Activated CD8-positive, alpha-beta memory T cell treated with anti-CD3 and anti-CD28 coated beads for 36 hours (primary cell): ENCODE measurements at regions not wholly inside any gene's neighbourhood (a gene's known extent, or its start where the extent isn't known, plus 50 kb on each side); places are given as distances from the start of the nearest gene placed in this dataset.

ENCODE experiments used
- CTCF ChIA-PET: fragments of 350-600 bp; sonication (Branson Sonifier 250); formaldehyde crosslinking; loops from one replicate; lab custom pipeline; 2021; ENCODE audit warnings: antibody characterized with exemption; lab: Charles Lee
- POLR2A ChIA-PET: fragments of 350-600 bp; sonication (Branson Sonifier 250); formaldehyde crosslinking; loops from one replicate; lab custom pipeline; 2021; ENCODE audit warnings: antibody characterized with exemption; lab: Charles Lee

GRCh38 chr21:43306391-43306790 is 120.5 kb downstream of the SIK1 start:
- CTCF ChIA-PET: no interaction called here

GRCh38 chr21:43305811-43306311 is 121.1 kb downstream of the SIK1 start:
- CTCF ChIA-PET: no interaction called here
- POLR2A ChIA-PET: no interaction called here

More at GRCh38 chr21:43306391-43306790, 120.5 kb downstream of the SIK1 start:
- POLR2A ChIA-PET: no interaction called here

- CTCF ChIA-PET: no interaction called here
- POLR2A ChIA-PET: no interaction called here
Observed at GRCh38 chr21:43305336-43305665, 121.6 kb downstream of the SIK1 start.

- POLR2A ChIA-PET: no interaction called here
- CTCF ChIA-PET: no interaction called here
Observed at GRCh38 chr21:43304621-43305335, 122.2 kb downstream of the SIK1 start.

- POLR2A ChIA-PET: no interaction called here
Observed at GRCh38 chr21:43304206-43304605, 122.7 kb downstream of the SIK1 start.

GRCh38 chr21:43303275-43304178 is 123.4 kb downstream of the SIK1 start:
- CTCF ChIA-PET: no interaction called here
- POLR2A ChIA-PET: no interaction called here

More at GRCh38 chr21:43304206-43304605, 122.7 kb downstream of the SIK1 start:
- CTCF ChIA-PET: no interaction called here

GRCh38 chr21:43302769-43303168 is 124.2 kb downstream of the SIK1 start:
- POLR2A ChIA-PET: no interaction called here
- CTCF ChIA-PET: no interaction called here

GRCh38 chr21:43302062-43302700 is 124.8 kb downstream of the SIK1 start:
- CTCF ChIA-PET: no interaction called here
- POLR2A ChIA-PET: no interaction called here

- POLR2A ChIA-PET: no interaction called here
Observed at GRCh38 chr21:43301409-43302061, 125.4 kb downstream of the SIK1 start.

GRCh38 chr21:43300496-43301408 is 126.2 kb downstream of the SIK1 start:
- CTCF ChIA-PET: no interaction called here
- POLR2A ChIA-PET: no interaction called here

More at GRCh38 chr21:43301409-43302061, 125.4 kb downstream of the SIK1 start:
- CTCF ChIA-PET: no interaction called here

GRCh38 chr21:43299441-43300277 is 127.3 kb downstream of the SIK1 start:
- CTCF ChIA-PET: no interaction called here

GRCh38 chr21:43298546-43299440 is 128.1 kb downstream of the SIK1 start:
- CTCF ChIA-PET: no interaction called here

More at GRCh38 chr21:43299441-43300277, 127.3 kb downstream of the SIK1 start:
- POLR2A ChIA-PET: no interaction called here

GRCh38 chr21:43297989-43298388 is 128.9 kb downstream of the SIK1 start:
- POLR2A ChIA-PET: no interaction called here
- CTCF ChIA-PET: no interaction called here

More at GRCh38 chr21:43298546-43299440, 128.1 kb downstream of the SIK1 start:
- POLR2A ChIA-PET: no interaction called here

GRCh38 chr21:43297391-43297981 is 128.7 kb downstream of the CRYAA start:
- CTCF ChIA-PET: no interaction called here
- POLR2A ChIA-PET: no interaction called here

- ChIA-PET CTCF (interaction anchor here (0.7 kb wide), 1 partner anchor 545 kb away, joined by 3 read pairs; no protein-coding TSS in a partner anchor), POLR2A (no interaction called here)
Observed at GRCh38 chr21:43295066-43295958, 126.5 kb downstream of the CRYAA start.
